HL-60 (cell line): ENCODE measurements at regions not wholly inside any gene's neighbourhood (a gene's known extent, or its start where the extent isn't known, plus 50 kb on each side); places are given as distances from the start of the nearest gene placed in this dataset.

Experiments
- DNase-seq, 2 experiments: peaks; one replicate each; pipeline ENCODE4 v3.0.0-alpha.2; 2010 to 2020; ENCODE audit warnings: low read depth in 1 of 2, low spot score in 1 of 2
- H3K27ac ChIP-seq: fragments of 250-450 bp; sonication (Bioruptor Pico); replicated peaks from 2 replicates; pipeline ENCODE4 v1.5.1; 2020; ENCODE audit warnings: mild to moderate bottlenecking, moderate library complexity
- H3K27me3 ChIP-seq: fragments of 250-450 bp; sonication (Bioruptor Pico); 2 replicates; pipeline ENCODE4 v1.5.1; 2021; ENCODE audit warnings: mild to moderate bottlenecking, moderate library complexity; ENCODE audit not compliant: insufficient read depth, poor library complexity, severe bottlenecking
- H3K4me3 ChIP-seq: replicated peaks from 2 replicates; pipeline ENCODE4 v1.5.1; 2011; ENCODE audit warnings: mild to moderate bottlenecking, control low read depth, low read length; ENCODE audit not compliant: insufficient read depth
- CTCF ChIP-seq: IDR thresholded peaks from one replicate; pipeline ENCODE4 v1.5.1; 2011; ENCODE audit warnings: low read length, control low read depth, inconsistent platforms; ENCODE audit not compliant: insufficient read depth
- GABPA ChIP-seq: IDR thresholded peaks from 2 replicates; pipeline ENCODE4 v1.6.1; 2012; ENCODE audit warnings: low read depth
- POLR2AphosphoS5 ChIP-seq: IDR thresholded peaks from 2 replicates; pipeline ENCODE4 v1.6.1; 2012; ENCODE audit warnings: low read depth
- SPI1 ChIP-seq: IDR thresholded peaks from 2 replicates; pipeline ENCODE4 v1.6.1; 2012; ENCODE audit warnings: low read depth, mild to moderate bottlenecking, borderline replicate concordance
- TF ChIP-seq, protein P1 (sequence below): IDR thresholded peaks from 2 replicates; pipeline ENCODE4 v1.6.1; 2012; ENCODE audit warnings: low read depth; ENCODE audit not compliant: insufficient replicate concordance

DNA sequence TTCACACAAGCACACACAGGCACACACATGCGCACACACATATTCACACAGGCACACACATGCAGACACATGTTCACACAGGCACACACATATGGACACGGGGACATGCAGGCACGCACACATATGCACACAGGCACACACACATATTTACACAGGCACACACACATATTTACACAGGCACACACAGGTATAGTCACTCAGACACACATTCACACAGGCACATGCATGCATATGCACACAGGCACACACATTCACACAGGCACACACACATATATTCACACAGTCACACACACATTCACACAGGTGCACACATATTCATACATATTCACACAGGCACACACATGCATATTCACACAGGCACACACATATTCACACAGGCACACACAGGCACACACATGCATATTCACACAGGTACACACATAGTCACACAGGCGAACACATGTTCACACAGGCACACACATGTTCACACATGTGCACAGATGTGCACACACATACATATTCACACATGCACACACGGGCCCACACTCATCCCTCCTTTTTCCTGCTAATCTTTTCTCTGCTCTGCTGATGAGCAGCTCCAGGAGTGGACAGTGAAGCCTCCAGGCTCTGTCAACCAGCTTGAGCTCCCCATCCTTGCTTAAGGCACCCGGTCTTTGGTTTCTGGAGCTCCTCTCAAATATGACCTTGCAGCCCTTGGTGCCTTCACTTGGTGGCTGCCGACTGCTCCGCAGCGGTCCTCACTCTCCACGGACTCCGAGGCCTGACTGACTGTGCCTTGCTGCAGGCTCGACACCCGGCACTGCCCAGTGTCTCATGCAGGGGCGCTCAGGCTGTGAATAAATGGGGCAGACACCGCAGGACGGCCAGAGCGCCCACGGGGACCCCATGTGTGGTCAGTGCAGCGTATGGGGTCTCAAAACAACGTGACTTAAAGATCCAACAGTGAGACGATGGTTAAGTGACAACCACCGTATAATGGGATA lies 581.2 kb upstream of the MGMT start:
- no peak overlapping the region for H3K27ac ChIP-seq
- no peak for DNase-seq
- H3K27me3 ChIP-seq = no peaks in the 10 kb centered on the region
- no peak for TF ChIP-seq SPI1
- no peak overlapping the region for H3K4me3 ChIP-seq

DNA sequence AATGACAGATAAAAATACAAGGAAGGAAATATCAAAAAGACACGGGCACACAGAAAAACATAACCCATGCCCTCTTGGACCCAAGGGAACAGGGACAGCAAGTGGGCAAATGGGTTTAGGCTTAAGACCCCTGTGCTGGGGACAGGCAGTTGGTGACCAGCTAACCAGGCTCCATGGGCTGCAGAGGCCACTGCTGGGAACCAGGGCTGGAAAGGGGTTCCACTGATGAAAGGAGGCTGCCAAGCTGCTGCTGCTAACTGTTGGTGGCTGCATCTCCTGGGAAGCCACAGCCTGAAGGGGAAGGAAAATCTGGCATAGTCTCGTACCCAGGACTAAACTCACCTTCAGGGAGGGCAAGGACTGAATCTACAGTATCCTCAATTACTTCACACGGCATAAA lies 579.2 kb upstream of the MGMT start:
- no peaks in the 10 kb centered on the region for H3K27me3 ChIP-seq
- TF ChIP-seq SPI1 = no peak
- no peak for TF ChIP-seq GABPA
- TF ChIP-seq, protein P1, sequence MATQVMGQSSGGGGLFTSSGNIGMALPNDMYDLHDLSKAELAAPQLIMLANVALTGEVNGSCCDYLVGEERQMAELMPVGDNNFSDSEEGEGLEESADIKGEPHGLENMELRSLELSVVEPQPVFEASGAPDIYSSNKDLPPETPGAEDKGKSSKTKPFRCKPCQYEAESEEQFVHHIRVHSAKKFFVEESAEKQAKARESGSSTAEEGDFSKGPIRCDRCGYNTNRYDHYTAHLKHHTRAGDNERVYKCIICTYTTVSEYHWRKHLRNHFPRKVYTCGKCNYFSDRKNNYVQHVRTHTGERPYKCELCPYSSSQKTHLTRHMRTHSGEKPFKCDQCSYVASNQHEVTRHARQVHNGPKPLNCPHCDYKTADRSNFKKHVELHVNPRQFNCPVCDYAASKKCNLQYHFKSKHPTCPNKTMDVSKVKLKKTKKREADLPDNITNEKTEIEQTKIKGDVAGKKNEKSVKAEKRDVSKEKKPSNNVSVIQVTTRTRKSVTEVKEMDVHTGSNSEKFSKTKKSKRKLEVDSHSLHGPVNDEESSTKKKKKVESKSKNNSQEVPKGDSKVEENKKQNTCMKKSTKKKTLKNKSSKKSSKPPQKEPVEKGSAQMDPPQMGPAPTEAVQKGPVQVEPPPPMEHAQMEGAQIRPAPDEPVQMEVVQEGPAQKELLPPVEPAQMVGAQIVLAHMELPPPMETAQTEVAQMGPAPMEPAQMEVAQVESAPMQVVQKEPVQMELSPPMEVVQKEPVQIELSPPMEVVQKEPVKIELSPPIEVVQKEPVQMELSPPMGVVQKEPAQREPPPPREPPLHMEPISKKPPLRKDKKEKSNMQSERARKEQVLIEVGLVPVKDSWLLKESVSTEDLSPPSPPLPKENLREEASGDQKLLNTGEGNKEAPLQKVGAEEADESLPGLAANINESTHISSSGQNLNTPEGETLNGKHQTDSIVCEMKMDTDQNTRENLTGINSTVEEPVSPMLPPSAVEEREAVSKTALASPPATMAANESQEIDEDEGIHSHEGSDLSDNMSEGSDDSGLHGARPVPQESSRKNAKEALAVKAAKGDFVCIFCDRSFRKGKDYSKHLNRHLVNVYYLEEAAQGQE = no peak
- TF ChIP-seq POLR2AphosphoS5 = no peak
- TF ChIP-seq CTCF = no peak
- H3K4me3 ChIP-seq = no peak overlapping the region
- no peak overlapping the region for H3K27ac ChIP-seq
- no peak for DNase-seq

- no peak for DNase-seq
- H3K27ac ChIP-seq = no peak overlapping the region
- TF ChIP-seq POLR2AphosphoS5 = no peak
- TF ChIP-seq, protein P1 = no peak
- no peak overlapping the region for H3K4me3 ChIP-seq
- H3K27me3 ChIP-seq = no peaks in the 10 kb centered on the region
Observed at GRCh38 chr10:128892005-128892404, 575.0 kb upstream of the MGMT start.

- Histone ChIP-seq H3K27me3 (no peaks in the 10 kb centered on the region), H3K27ac (no peak overlapping the region), H3K4me3 (no peak overlapping the region)
- no peak for DNase-seq
- TF ChIP-seq POLR2AphosphoS5 (no peak), SPI1 (no peak), CTCF (no peak), GABPA (no peak)
- TF ChIP-seq, protein P1 = no peak
Observed at GRCh38 chr10:128894641-128895040, 572.4 kb upstream of the MGMT start.
